H1 (cell line): ENCODE measurements at regions not wholly inside any gene's neighbourhood (a gene's known extent, or its start where the extent isn't known, plus 50 kb on each side); places are given as distances from the start of the nearest gene placed in this dataset.

ENCODE experiments used
- CTCF ChIA-PET: fragments of 300-600 bp; sonication (Branson Sonifier 250); formaldehyde crosslinking; loops from one replicate; lab custom pipeline; 2021; ENCODE audit not compliant: partially characterized antibody; lab: Charles Lee
- POLR2A ChIA-PET: fragments of 300-600 bp; sonication (Branson Sonifier 250); formaldehyde crosslinking; loops from one replicate; lab custom pipeline; 2021; ENCODE audit warnings: inconsistent platforms; ENCODE audit not compliant: partially characterized antibody; lab: Charles Lee
- DNase-seq, 2 experiments: peaks; one replicate each; pipeline versions ENCODE4 v3.0.0 to v3.0.0-alpha.2; 2010 to 2022; ENCODE audit warnings: low spot score in 2 of 2, low read depth in 1 of 2, mixed read lengths in 1 of 2
- FAIRE-seq: peaks from 2 replicates; lab custom pipeline; 2011; peaks lifted over from hg19 to GRCh38; lab: Jason Lieb, UNC
- H2AFZ ChIP-seq: 2 replicates; pipeline ENCODE4 v1.8.1; 2012; ENCODE audit warnings: low read length, inconsistent platforms
- H2AK5ac ChIP-seq: 2 replicates; pipeline ENCODE4 v1.6.1; 2013; ENCODE audit warnings: low read depth, low read length
- H2BK120ac ChIP-seq: replicated peaks from 2 replicates; pipeline ENCODE3; 2013; ENCODE audit warnings: low read depth, low read length, inconsistent platforms
- H2BK12ac ChIP-seq: 2 replicates; pipeline ENCODE4 v1.6.1; 2013; ENCODE audit warnings: low read depth, low read length
- H2BK15ac ChIP-seq: 2 replicates; pipeline ENCODE4 v1.6.1; 2013; ENCODE audit warnings: low read length
- H2BK20ac ChIP-seq: 2 replicates; pipeline ENCODE4 v1.6.1; 2013; ENCODE audit warnings: low read length
- H2BK5ac ChIP-seq: 2 replicates; pipeline ENCODE4 v1.6.1; 2013; ENCODE audit warnings: low read depth, low read length
- H3K14ac ChIP-seq: 2 replicates; pipeline ENCODE4 v1.6.1; 2013; ENCODE audit warnings: inconsistent platforms; ENCODE audit not compliant: insufficient read length
- H3K18ac ChIP-seq: 2 replicates; pipeline ENCODE4 v1.6.1; 2013; ENCODE audit warnings: low read length; ENCODE audit errors: extremely low read depth
- H3K23ac ChIP-seq: 2 replicates; pipeline ENCODE4 v1.6.1; 2013; ENCODE audit warnings: inconsistent platforms; ENCODE audit not compliant: insufficient read length
- H3K23me2 ChIP-seq: 2 replicates; pipeline ENCODE4 v1.6.1; 2013; ENCODE audit warnings: low read depth, low read length
- H3K27ac ChIP-seq: 2 replicates; pipeline ENCODE4 v1.6.1; 2011; ENCODE audit warnings: low read depth, low read length, inconsistent platforms
- H3K27me3 ChIP-seq, 4 experiments: replicated peaks in 1 of 4; 1 replicate in 1 of 4; 2 replicates in 3 of 4; pipeline versions ENCODE4 v1.6.1 to v1.8.1; 2011 to 2013; ENCODE audit warnings: low read length in 3 of 4, mild to moderate bottlenecking in 3 of 4, inconsistent platforms in 2 of 4, mixed read lengths in 2 of 4, moderate library complexity in 1 of 4; ENCODE audit not compliant: control insufficient read depth in 3 of 4, insufficient read depth in 3 of 4; ENCODE audit errors: extremely low read depth in 1 of 4
- H3K36me3 ChIP-seq, 4 experiments: 2 replicates each; pipeline versions ENCODE4 v1.6.1 to v1.8.1; 2011 to 2013; ENCODE audit warnings: mild to moderate bottlenecking in 4 of 4, low read length in 3 of 4, moderate library complexity in 2 of 4, control low read depth in 1 of 4, inconsistent platforms in 1 of 4; ENCODE audit not compliant: insufficient read depth in 4 of 4, control insufficient read depth in 2 of 4
- H3K4ac ChIP-seq: replicated peaks from 2 replicates; pipeline ENCODE3; 2013; ENCODE audit warnings: low read length, low read depth, mixed read lengths, inconsistent platforms; ENCODE audit not compliant: insufficient read length
- H3K4me1 ChIP-seq, 4 experiments: replicated peaks in 1 of 4; 1 replicate in 1 of 4; 2 replicates in 3 of 4; pipeline versions ENCODE4 v1.6.1 to v1.8.1; 2011 to 2013; ENCODE audit warnings: low read length in 3 of 4, inconsistent platforms in 2 of 4, mixed read lengths in 1 of 4; ENCODE audit not compliant: insufficient read depth in 4 of 4, control insufficient read depth in 3 of 4
- H3K4me2 ChIP-seq, 2 experiments: 2 replicates each; pipeline versions ENCODE4 v1.6.1 to v1.8.1; 2011 to 2013; ENCODE audit warnings: low read depth in 2 of 2, low read length in 2 of 2, control low read depth in 1 of 2, inconsistent platforms in 1 of 2, mild to moderate bottlenecking in 1 of 2; ENCODE audit not compliant: insufficient read depth in 1 of 2
- H3K4me3 ChIP-seq, 4 experiments: fragments of 200-600, 300-600 bp in 1 of 4; sonication (generic), shearing (Covaris generic), sonication (Bioruptor Twin) in 1 of 4; 2 replicates each; pipeline versions ENCODE4 v1.5.1 to v1.8.1; 2011 to 2016; ENCODE audit warnings: low read length in 4 of 4, low read depth in 3 of 4, control low read depth in 2 of 4, inconsistent platforms in 2 of 4, mild to moderate bottlenecking in 2 of 4, mixed read lengths in 1 of 4, moderate library complexity in 1 of 4; ENCODE audit not compliant: insufficient read depth in 2 of 4; ENCODE audit errors: extremely low read depth in 1 of 4
- H3K56ac ChIP-seq: replicated peaks from 2 replicates; pipeline ENCODE3; 2013; ENCODE audit warnings: low read depth, mild to moderate bottlenecking, mixed read lengths, low read length, inconsistent platforms; ENCODE audit not compliant: insufficient read length
- H3K79me1 ChIP-seq: 2 replicates; pipeline ENCODE4 v1.6.1; 2013; ENCODE audit warnings: low read depth, low read length, control low read depth
- H3K79me2 ChIP-seq, 2 experiments: 2 replicates each; pipeline versions ENCODE4 v1.6.1 to v1.8.1; 2012 to 2013; ENCODE audit warnings: low read length in 2 of 2, mild to moderate bottlenecking in 2 of 2, inconsistent platforms in 1 of 2; ENCODE audit not compliant: insufficient read depth in 2 of 2, control insufficient read depth in 1 of 2
- H3K9ac ChIP-seq, 4 experiments: replicated peaks in 1 of 4; 1 replicate in 1 of 4; 2 replicates in 3 of 4; pipeline versions ENCODE4 v1.6.1 to v1.8.1; 2011 to 2013; ENCODE audit warnings: low read depth in 3 of 4, low read length in 3 of 4, control low read depth in 2 of 4, mild to moderate bottlenecking in 2 of 4, moderate library complexity in 2 of 4, inconsistent platforms in 1 of 4; ENCODE audit errors: extremely low read depth in 1 of 4
- H3K9me3 ChIP-seq, 2 experiments: 2 replicates each; pipeline versions ENCODE4 v1.6.1 to v1.8.1; 2012 to 2013; ENCODE audit warnings: mild to moderate bottlenecking in 2 of 2, moderate library complexity in 2 of 2, control low read depth in 1 of 2, inconsistent platforms in 1 of 2, low read depth in 1 of 2, low read length in 1 of 2, mixed read lengths in 1 of 2; ENCODE audit not compliant: insufficient read depth in 2 of 2
- H4K20me1 ChIP-seq, 2 experiments: replicated peaks in 1 of 2; 2 replicates each; pipeline versions ENCODE3 to v1.8.1; 2011 to 2013; ENCODE audit warnings: inconsistent platforms in 2 of 2, low read length in 2 of 2, mild to moderate bottlenecking in 1 of 2; ENCODE audit not compliant: insufficient read depth in 2 of 2, control insufficient read depth in 1 of 2
- H4K5ac ChIP-seq: 2 replicates; pipeline ENCODE4 v1.6.1; 2013; ENCODE audit warnings: low read length, low read depth, mixed read lengths, inconsistent platforms; ENCODE audit not compliant: insufficient read length
- H4K8ac ChIP-seq: 2 replicates; pipeline ENCODE4 v1.8.0; 2013; ENCODE audit warnings: mild to moderate bottlenecking, moderate library complexity, low read length, inconsistent platforms; ENCODE audit not compliant: insufficient read depth; ENCODE audit errors: extremely low read depth
- H4K91ac ChIP-seq: replicated peaks from 2 replicates; pipeline ENCODE3; 2013; ENCODE audit warnings: low read length, mixed read lengths, inconsistent platforms; ENCODE audit not compliant: insufficient read length
- ATF3 ChIP-seq: IDR thresholded peaks from 2 replicates; pipeline ENCODE4 v1.6.1; 2011; ENCODE audit warnings: low read depth, mild to moderate bottlenecking, low read length; ENCODE audit not compliant: insufficient read depth
- CEBPB ChIP-seq: IDR thresholded peaks from 2 replicates; pipeline ENCODE4 v1.6.1; 2012; ENCODE audit warnings: low read depth, low read length
- CTBP2 ChIP-seq: IDR thresholded peaks from 2 replicates; pipeline ENCODE4 v1.7.0; 2011; ENCODE audit warnings: borderline replicate concordance, mild to moderate bottlenecking, moderate library complexity, mixed read lengths, low read length; ENCODE audit not compliant: insufficient read depth, insufficient read length
- GTF2F1 ChIP-seq: IDR thresholded peaks from 2 replicates; pipeline ENCODE4 v1.6.1; 2012; ENCODE audit warnings: low read depth, low read length, improper control_type of control experiment, borderline replicate concordance
- HDAC6 ChIP-seq: IDR thresholded peaks from one replicate; pipeline ENCODE4 v1.7.1; 2012; ENCODE audit warnings: low read depth, mild to moderate bottlenecking, inconsistent platforms, low read length, moderate library complexity
- JUND ChIP-seq: IDR thresholded peaks from 2 replicates; pipeline ENCODE4 v1.6.1; 2011; ENCODE audit warnings: mild to moderate bottlenecking, improper control_type of control experiment, low read length
- KDM4A ChIP-seq: IDR thresholded peaks from one replicate; pipeline ENCODE4 v1.7.1; 2012; ENCODE audit warnings: low read depth, mild to moderate bottlenecking, moderate library complexity, low read length, inconsistent platforms; ENCODE audit not compliant: severe bottlenecking
- KDM5A ChIP-seq: fragments of 200-600 bp; IDR thresholded peaks from 2 replicates; pipeline ENCODE4 v1.7.1; 2012; ENCODE audit warnings: mild to moderate bottlenecking, low read length, inconsistent platforms, mixed read lengths
- MAX ChIP-seq: IDR thresholded peaks from 2 replicates; pipeline ENCODE4 v1.6.1; 2012; ENCODE audit warnings: inconsistent platforms
- POLR2A ChIP-seq, 2 experiments: IDR thresholded peaks; 1 replicate in 1 of 2; 2 replicates in 1 of 2; pipeline ENCODE4 v1.6.1; 2011; ENCODE audit warnings: low read depth in 2 of 2, low read length in 2 of 2, mild to moderate bottlenecking in 2 of 2; ENCODE audit errors: control extremely low read depth in 1 of 2
- POU5F1 ChIP-seq: IDR thresholded peaks from 2 replicates; pipeline ENCODE4 v1.6.1; 2011; ENCODE audit warnings: low read depth, mild to moderate bottlenecking, low read length, moderate library complexity
- SAP30 ChIP-seq: fragments of 300-600 bp; sonication (generic); IDR thresholded peaks from 2 replicates; pipeline ENCODE4 v1.7.1; 2012; ENCODE audit warnings: low read length, moderate library complexity, mild to moderate bottlenecking, inconsistent platforms; ENCODE audit not compliant: insufficient read depth, insufficient replicate concordance
- SIRT6 ChIP-seq: IDR thresholded peaks from one replicate; pipeline ENCODE4 v1.7.1; 2012; ENCODE audit warnings: low read length, inconsistent platforms
- SIX5 ChIP-seq: IDR thresholded peaks from 2 replicates; pipeline ENCODE4 v1.6.1; 2011; ENCODE audit warnings: mild to moderate bottlenecking, low read depth, low read length
- SP1 ChIP-seq: IDR thresholded peaks from 2 replicates; pipeline ENCODE4 v1.6.1; 2011; ENCODE audit warnings: low read depth, low read length
- SP4 ChIP-seq: IDR thresholded peaks from 2 replicates; pipeline ENCODE4 v1.6.1; 2012; ENCODE audit warnings: low read length, inconsistent platforms
- WGBS, 2 experiments: shearing (Covaris generic) in 1 of 2; methylation state at CpG; one replicate each; pipeline versions ENCODE4 v1.1.6 to v1.1.7; 2013 to 2015; ENCODE audit warnings: low lambda C conversion rate in 2 of 2, mixed read lengths in 2 of 2, inconsistent platforms in 1 of 2, low coverage in 1 of 2, missing lambda C conversion rate in 1 of 2; ENCODE audit not compliant: insufficient replicate concordance in 2 of 2, insufficient coverage in 1 of 2, insufficient read length in 1 of 2; ENCODE audit errors: extremely low coverage in 1 of 2, missing lambda C conversion rate in 1 of 2; 5-methylcytosine and 5-hydroxymethylcytosine counted together

GRCh38 chr18:25621682-25622081 lies 269.7 kb upstream of the ZNF521 start:
- WGBS, 2 experiments: 91% methylated on average over 2 of the region's 2 CpGs; no CpG with 5 or more reads in 1 of the 2 experiments
- H3K56ac ChIP-seq: no peak overlapping the region
- no peak overlapping the region for H2BK15ac ChIP-seq
- no peak overlapping the region for H4K91ac ChIP-seq
- FAIRE-seq: no peak
- no peak overlapping the region for H4K8ac ChIP-seq
- H3K9ac ChIP-seq: no peak overlapping the region
- no peak overlapping the region for H4K5ac ChIP-seq
- no peak overlapping the region for H2BK5ac ChIP-seq
- no peaks in the 10 kb centered on the region for H3K27me3 ChIP-seq
- no peak for DNase-seq
- H2BK120ac ChIP-seq: no peak overlapping the region
- TF ChIP-seq CTBP2: no peak
- no peak for TF ChIP-seq JUND
- no peak for TF ChIP-seq KDM4A
- TF ChIP-seq MAX: no peak
- TF ChIP-seq HDAC6: no peak
- no peak for TF ChIP-seq KDM5A
- no peak for TF ChIP-seq CEBPB
- TF ChIP-seq POU5F1: no peak
- no peak for TF ChIP-seq SP1
- no peak for TF ChIP-seq GTF2F1
- TF ChIP-seq SIX5: no peak
- no peak for TF ChIP-seq POLR2A (IDR thresholded peaks at IDR 0.05; ENCODE audit: control extremely low read depth in 1 of 2, low read depth in 2 of 2, low read length in 2 of 2)
- no peak for TF ChIP-seq SIRT6
- TF ChIP-seq ATF3: no peak
- no peak for TF ChIP-seq SP4
- no peak for TF ChIP-seq SAP30
- CTCF ChIA-PET: no interaction called here
- H3K27ac ChIP-seq: no peak overlapping the region
- H2BK12ac ChIP-seq: no peak overlapping the region
- H2AFZ ChIP-seq: no peak overlapping the region
- no peak overlapping the region for H2BK20ac ChIP-seq
- H2AK5ac ChIP-seq: no peak overlapping the region
- H3K79me1 ChIP-seq: no peaks in the 10 kb centered on the region; the same call in 1 of the 2 replicates
- H4K20me1 ChIP-seq: no peaks in the 10 kb centered on the region
- H3K36me3 ChIP-seq: no peaks in the 10 kb centered on the region
- H3K4me1 ChIP-seq: no peaks in the 10 kb centered on the region
- H3K23me2 ChIP-seq: peaks cover 2% of the 10 kb centered on the region; the same call in 1 of the 2 replicates
- no peak overlapping the region for H3K4ac ChIP-seq
- no peaks in the 10 kb centered on the region for H3K79me2 ChIP-seq
- H3K14ac ChIP-seq: no peak overlapping the region
- no peak overlapping the region for H3K4me2 ChIP-seq
- POLR2A ChIA-PET: no interaction called here
- no peak overlapping the region for H3K18ac ChIP-seq
- H3K9me3 ChIP-seq: no peaks in the 10 kb centered on the region; a peak in 1 of 4 replicates
- H3K4me3 ChIP-seq: no peak overlapping the region
- no peak overlapping the region for H3K23ac ChIP-seq
